ENCODE measurements at regions not wholly inside any gene's neighbourhood (a gene's known extent, or its start where the extent isn't known, plus 50 kb on each side); places are given as distances from the start of the nearest gene placed in this dataset.

- no peak for TF ChIP-seq YY1 (IDR thresholded peaks at IDR 0.05; ENCODE audit: insufficient read depth, insufficient read length)
- TF ChIP-seq ZNF274 (IDR thresholded peaks at IDR 0.05; ENCODE audit: low read depth, low read length) = no peak
- no peak for TF ChIP-seq SUZ12 (IDR thresholded peaks at IDR 0.05; ENCODE audit: extremely low read depth, insufficient read depth, insufficient read length)
Observed at GRCh38 chr16:6560306-6561100, 772.1 kb upstream of the RBFOX1 start.
